T47D (cell line): ENCODE measurements at regions not wholly inside any gene's neighbourhood (a gene's known extent, or its start where the extent isn't known, plus 50 kb on each side); places are given as distances from the start of the nearest gene placed in this dataset.
"Not testable (repeated sequence)": the region's sequence is repeated elsewhere in the genome, so short reads cannot be mapped to it uniquely, and the experiment has no call there.

Experiments
- DNase-seq, 2 experiments: peaks; one replicate each; pipeline versions ENCODE4 v3.0.0 to v3.0.0-alpha.2; 2011 to 2012; ENCODE audit warnings: low read depth in 1 of 2, low spot score in 1 of 2
- JUND ChIP-seq: IDR thresholded peaks from 2 replicates; pipeline ENCODE4 v1.6.1; 2012; ENCODE audit warnings: low read depth
- in situ Hi-C: cut with HindIII; loops from 2 replicates; pipeline ENCODE4 v1.10.0; 2016; ENCODE audit warnings: low sequenced_read_pairs, low pct_unique_long_range_greater_than_20kb

GRCh38 chr1:104235141-104235540 is 485.4 kb downstream of the AMY1C start:
- no peak for DNase-seq
- TF ChIP-seq JUND, result no peak
- in situ Hi-C loops, result no loop called here

GRCh38 chr1:104238991-104239390 is 489.3 kb downstream of the AMY1C start:
- in situ Hi-C loops, result no loop called here
- DNase-seq, result no peak

DNA sequence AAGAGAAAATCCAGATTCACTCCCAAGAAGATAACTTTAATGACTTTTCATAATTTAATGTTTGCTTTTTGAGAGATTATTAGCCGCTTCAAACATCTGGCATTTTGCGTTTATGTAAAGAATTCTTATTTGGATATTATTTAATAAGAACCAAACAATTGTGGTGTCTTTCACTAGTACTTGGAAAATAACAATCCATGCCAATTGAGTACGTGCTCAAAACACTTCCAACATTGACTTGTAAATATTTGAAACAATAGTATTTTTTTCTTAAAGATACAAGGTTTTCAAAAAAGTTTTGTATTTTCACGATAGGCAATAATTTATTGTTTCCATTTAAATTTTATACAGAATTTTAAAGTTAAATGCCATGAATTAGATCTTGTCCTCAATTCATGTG is 498.7 kb downstream of the AMY1C start:
- DNase-seq, result no peak
- in situ Hi-C loops, result no loop called here
- no peak for TF ChIP-seq JUND

More at GRCh38 chr1:104238991-104239390, 489.3 kb downstream of the AMY1C start:
- no peak for TF ChIP-seq JUND

DNA sequence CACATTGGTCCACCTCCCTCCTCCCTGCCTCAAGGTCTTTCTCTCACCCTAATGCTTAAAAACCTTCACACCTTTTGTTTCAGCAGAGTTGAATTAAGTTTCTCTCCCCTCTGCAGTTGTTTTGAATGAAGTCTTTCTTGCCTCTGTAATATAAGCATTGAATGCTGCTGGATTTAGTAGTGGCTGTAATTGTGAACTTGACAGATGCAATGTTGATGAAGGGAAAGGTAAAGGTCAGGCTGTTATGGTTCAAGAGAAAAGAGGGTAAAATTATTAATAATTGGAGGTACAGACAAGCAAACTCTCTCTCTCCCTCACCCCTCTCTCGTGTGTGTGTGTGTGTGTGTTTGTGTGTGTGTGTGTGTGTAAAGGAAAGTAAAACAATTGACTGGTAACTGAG is 509.8 kb downstream of the AMY1C start:
- DNase-seq, result no peak
- in situ Hi-C loops, result no loop called here
- no peak for TF ChIP-seq JUND

- in situ Hi-C loops, result not testable (repeated sequence)
- peak in 1 of 2 experiments; percentile 2 for DNase-seq
Observed at GRCh38 chr1:104263110-104263509, 513.4 kb downstream of the AMY1C start.

DNA sequence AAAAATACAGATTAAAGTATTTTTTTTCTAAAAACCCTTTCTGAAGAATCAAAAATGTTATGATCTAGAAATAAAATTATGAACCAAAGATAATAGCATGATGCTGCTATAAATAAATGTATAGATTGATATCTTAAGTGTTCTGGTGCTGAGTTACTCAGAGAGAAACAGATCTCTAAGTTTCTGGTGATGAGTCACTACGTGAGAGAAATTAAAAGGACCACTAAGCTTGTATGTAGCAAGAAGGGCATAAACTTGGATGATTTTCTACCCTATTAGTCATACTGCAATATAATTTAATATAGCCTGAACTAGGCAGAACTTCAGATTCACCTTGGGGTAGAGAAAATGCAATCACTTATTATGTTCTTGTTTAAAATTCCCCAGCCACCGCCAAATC is 514.8 kb downstream of the AMY1C start:
- TF ChIP-seq JUND, result no peak
- DNase-seq, result no peak
- in situ Hi-C loops, result no loop called here

DNA sequence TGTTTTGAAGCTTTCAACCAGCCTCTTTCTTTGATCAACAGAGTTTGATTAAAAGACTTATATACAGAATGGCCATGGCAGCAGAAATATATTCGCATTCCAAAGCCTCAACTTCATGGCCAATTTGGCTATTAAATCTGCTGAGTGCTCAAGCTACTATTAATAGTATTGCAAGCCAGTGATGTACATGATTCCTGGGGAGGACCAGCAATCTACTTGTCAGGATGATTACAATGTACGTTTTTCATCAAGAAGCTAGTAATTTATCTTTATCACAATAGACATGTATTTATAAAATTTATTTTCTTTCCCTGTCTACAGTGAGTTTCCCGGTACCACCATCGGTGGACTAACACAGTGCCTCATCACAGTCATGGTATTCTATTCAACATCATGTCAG is 515.5 kb downstream of the AMY1C start:
- in situ Hi-C loops, result no loop called here
- TF ChIP-seq JUND, result no peak
- no peak for DNase-seq

DNA sequence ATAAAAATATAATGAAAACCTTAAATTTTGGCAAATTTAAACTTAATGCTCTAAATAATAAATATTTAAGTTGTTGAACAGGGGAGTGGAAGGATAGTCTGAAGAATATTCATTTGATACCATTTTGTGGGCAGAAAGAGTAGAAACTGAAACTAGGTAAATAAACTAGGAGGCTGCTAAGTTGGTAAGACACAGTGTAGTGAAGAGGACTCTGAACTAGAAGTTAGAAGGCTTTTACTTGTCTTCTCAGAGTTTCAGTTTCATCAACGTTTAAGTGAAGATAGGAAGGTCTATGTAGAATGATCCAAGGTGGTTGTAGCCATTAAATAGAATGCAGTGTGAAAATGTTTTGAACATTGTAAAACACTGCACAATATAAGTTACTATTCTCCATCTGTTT is 516.9 kb downstream of the AMY1C start:
- TF ChIP-seq JUND, result no peak
- in situ Hi-C loops, result no loop called here
- DNase-seq, result no peak

GRCh38 chr1:104288322-104288721 is 538.6 kb downstream of the AMY1C start:
- in situ Hi-C loops, DNase-seq: not testable (repeated sequence)

GRCh38 chr1:104291156-104291555 is 541.5 kb downstream of the AMY1C start:
- no peak for TF ChIP-seq JUND
- no peak for DNase-seq
- in situ Hi-C loops, result no loop called here

DNA sequence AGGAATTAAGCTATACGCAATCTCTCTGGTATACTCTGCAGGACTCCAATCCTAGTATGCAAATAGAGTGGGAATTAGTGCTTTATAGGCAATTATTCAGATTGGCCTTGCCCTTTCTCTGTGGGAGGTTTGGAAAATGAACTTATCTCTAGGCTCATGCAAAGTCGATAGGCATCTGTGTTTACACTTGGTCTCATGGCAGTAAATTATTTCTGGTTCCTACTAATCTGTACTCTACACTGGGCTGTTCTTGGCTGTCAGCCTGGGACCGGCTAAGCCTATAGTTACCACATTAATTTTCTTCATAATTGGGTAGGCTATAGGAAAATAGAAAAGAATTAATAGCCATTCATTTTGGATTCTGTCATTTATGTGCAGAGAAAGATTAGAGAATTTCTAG is 544.6 kb downstream of the AMY1C start:
- in situ Hi-C loops, result no loop called here
- TF ChIP-seq JUND, result no peak
- no peak for DNase-seq

- TF ChIP-seq JUND, result no peak
- DNase-seq, result no peak
- in situ Hi-C loops, result no loop called here
Observed at GRCh38 chr1:104295511-104295910, 545.8 kb downstream of the AMY1C start.

DNA sequence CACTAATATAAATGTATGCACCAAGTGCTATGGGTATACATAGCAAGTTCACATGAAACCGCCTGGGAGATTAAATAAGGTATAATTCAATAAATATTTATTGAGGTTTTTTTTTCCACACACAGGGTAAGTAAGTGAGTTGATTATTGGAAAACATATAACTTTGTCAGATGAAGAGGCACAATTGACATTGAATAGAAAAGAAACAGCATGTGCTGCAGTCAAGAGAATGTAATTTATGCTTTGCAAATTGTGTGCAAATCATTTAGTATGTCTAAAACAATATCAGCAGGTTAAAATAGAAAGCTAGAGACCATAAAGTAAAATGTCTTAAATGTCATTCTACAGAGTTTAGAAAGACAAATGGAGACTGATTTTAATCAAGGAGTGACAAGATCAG is 560.0 kb downstream of the AMY1C start:
- TF ChIP-seq JUND, result no peak
- DNase-seq, result no peak
- in situ Hi-C loops, result no loop called here

GRCh38 chr1:104315823-104316222 is 566.1 kb downstream of the AMY1C start:
- no peak for DNase-seq
- TF ChIP-seq JUND, result no peak
- in situ Hi-C loops, result no loop called here

DNA sequence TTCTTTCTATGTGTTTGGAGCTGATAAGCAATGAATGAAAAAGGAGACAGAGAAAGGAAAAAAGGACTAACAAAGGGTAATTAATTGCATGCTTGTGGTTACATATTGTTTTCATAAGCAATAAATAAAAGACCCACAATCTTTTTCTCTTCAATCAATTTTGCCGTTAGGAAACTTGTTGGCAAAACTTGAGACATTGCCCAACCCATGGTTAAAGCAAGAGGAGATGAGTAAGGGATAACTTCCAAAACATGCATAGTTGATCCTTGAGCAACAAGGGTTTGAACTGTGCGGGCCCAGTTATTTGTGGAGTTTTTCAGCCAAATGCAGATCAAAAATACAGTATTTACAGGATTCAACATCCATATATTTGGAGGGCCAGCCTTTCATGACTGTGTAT is 572.4 kb downstream of the AMY1C start:
- TF ChIP-seq JUND, result no peak
- DNase-seq, result no peak
- in situ Hi-C loops, result no loop called here
